Stimulated activated CD8-positive, alpha-beta memory T cell treated with anti-CD3 and anti-CD28 coated beads, Interleukin-15, amount 100 ng/mL, for 48 hours (primary cell): ENCODE measurements at regions not wholly inside any gene's neighbourhood (a gene's known extent, or its start where the extent isn't known, plus 50 kb on each side); places are given as distances from the start of the nearest gene placed in this dataset.
"Not testable (repeated sequence)": the region's sequence is repeated elsewhere in the genome, so short reads cannot be mapped to it uniquely, and the experiment has no call there.

ENCODE experiments used
- DNase-seq, 2 donors: peaks; one replicate each; pipeline ENCODE4 v3.0.0-alpha.2; 2020; ENCODE audit warnings: low read depth in 2 of 2

- no peak for DNase-seq
Measured at GRCh38 chr4:141524841-141525240, 111.5 kb upstream of the IL15 start.

- DNase-seq = no peak
Measured at GRCh38 chr4:141530627-141531026, 105.8 kb upstream of the IL15 start.

GRCh38 chr4:141534985-141535384, 101.4 kb upstream of the IL15 start:
- DNase-seq = no peak

GRCh38 chr4:141538001-141538400, 98.4 kb upstream of the IL15 start:
- DNase-seq = no peak

- DNase-seq = no peak
Measured at GRCh38 chr4:141540643-141541042, 95.7 kb upstream of the IL15 start.

- DNase-seq = no peak
Measured at GRCh38 chr4:141541851-141542250, 94.5 kb upstream of the IL15 start.

- no peak for DNase-seq
Measured at GRCh38 chr4:141543176-141543575, 93.2 kb upstream of the IL15 start.

- DNase-seq = no peak
Measured at GRCh38 chr4:141543706-141544105, 92.7 kb upstream of the IL15 start.

GRCh38 chr4:141548791-141549190, 87.6 kb upstream of the IL15 start:
- no peak for DNase-seq

- DNase-seq = no peak
Measured at GRCh38 chr4:141560056-141560455, 76.3 kb upstream of the IL15 start.

GRCh38 chr4:141562649-141563048, 73.7 kb upstream of the IL15 start:
- DNase-seq = no peak

- no peak for DNase-seq
Measured at GRCh38 chr4:141563723-141564122, 72.7 kb upstream of the IL15 start.

GRCh38 chr4:141564961-141565360, 71.4 kb upstream of the IL15 start:
- not testable (repeated sequence) for DNase-seq

GRCh38 chr4:141565379-141566089, 70.8 kb upstream of the IL15 start:
- DNase-seq = no peak

- no peak for DNase-seq
Measured at GRCh38 chr4:141567326-141567915, 69.0 kb upstream of the IL15 start.

GRCh38 chr4:141569141-141569540, 67.2 kb upstream of the IL15 start:
- no peak for DNase-seq

- DNase-seq = no peak
Measured at GRCh38 chr4:141570290-141570689, 66.1 kb upstream of the IL15 start.

GRCh38 chr4:141571362-141571761, 65.0 kb upstream of the IL15 start:
- no peak for DNase-seq

GRCh38 chr4:141571793-141572192, 64.6 kb upstream of the IL15 start:
- DNase-seq = no peak

GRCh38 chr4:141573678-141574077, 62.7 kb upstream of the IL15 start:
- no peak for DNase-seq

GRCh38 chr4:141575884-141576283, 60.5 kb upstream of the IL15 start:
- DNase-seq = no peak

GRCh38 chr4:141576585-141577110, 59.7 kb upstream of the IL15 start:
- no peak for DNase-seq

GRCh38 chr4:141578451-141578850, 57.9 kb upstream of the IL15 start:
- no peak for DNase-seq

- DNase-seq = no peak
Measured at GRCh38 chr4:141580523-141580922, 55.9 kb upstream of the IL15 start.
